ENCODE measurements at regions not wholly inside any gene's neighbourhood (a gene's known extent, or its start where the extent isn't known, plus 50 kb on each side); places are given as distances from the start of the nearest gene placed in this dataset.
"Not testable (repeated sequence)": the region's sequence is repeated elsewhere in the genome, so short reads cannot be mapped to it uniquely, and the experiment has no call there.

DNA sequence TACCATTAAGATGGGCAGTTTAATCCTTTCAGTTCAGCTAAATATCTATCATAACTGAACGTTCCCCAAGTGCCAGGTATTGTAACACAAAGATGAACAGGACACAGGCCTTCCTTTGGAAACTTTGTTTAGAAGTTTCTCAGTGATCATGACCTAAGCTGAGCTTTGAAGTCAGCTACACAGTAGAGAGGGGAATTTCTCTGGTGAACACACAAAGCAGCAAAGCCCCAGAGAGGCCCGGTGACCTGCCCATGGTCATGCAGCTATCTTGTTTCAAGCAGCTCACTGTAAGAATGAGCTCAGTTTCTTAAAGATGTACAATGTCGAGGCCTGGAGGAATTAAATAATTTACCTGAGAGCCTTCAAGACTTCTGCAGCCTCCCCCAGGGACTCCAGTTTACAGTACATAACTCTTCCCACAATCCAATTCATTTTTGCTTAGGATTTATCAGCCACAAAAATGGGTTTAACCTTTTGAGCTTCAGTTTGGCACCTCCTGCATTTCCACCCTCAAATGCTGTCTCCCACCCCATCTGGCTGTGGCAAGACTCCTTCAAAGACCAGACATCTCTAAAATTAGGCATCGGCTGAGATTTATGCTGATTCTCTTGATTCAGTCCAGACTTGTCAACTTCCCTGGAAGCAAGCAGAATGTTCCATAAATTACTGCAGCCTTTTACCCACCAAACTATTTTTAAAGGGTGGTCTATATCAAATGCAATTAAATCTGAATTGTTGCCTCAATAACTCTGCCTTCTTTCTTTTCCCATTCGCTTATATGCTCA is 325.6 kb downstream of the TXNL1 start:
- DNase-seq = no peak

DNA sequence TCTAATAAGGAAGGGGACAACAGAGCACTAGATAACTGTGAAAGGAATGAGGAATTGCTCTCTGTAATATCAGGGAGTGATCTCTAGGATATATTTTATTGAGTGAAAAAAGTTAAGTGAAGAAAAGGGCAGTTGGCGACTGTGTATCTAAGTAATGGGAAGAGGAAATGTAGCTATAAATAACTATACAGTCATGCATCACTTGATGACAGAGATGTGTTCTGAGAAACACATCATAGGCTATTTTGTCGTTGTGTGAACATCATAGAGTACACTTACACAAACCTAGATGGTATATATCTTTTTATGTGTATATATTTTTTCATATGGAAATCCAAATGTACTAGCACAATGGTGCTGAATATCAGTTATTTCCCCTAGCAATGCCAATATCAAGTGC is 329.3 kb downstream of the TXNL1 start:
- DNase-seq = no peak

- DNase-seq = no peak
Measured at GRCh38 chr18:56307354-56308170, 330.8 kb downstream of the TXNL1 start.

DNA sequence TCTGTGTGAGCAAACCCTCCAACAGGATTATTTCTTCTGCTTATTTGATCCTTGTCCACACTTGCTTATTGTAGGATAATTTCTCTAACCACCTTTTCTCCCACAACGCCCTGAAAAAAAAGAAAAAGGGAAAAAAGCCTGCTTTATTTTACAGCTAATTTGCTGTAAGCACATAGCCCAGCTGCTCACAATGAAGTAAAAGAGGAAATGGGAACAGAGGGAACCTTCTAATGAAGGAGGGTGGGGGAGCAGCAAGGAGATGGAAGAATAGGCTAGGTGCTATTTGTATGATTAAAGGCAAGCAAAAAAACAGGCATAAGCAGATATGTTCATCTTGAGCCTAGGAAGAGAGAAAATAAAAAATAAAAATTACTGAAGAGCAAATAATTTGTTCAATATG is 331.6 kb downstream of the TXNL1 start:
- DNase-seq = no peak

GRCh38 chr18:56305583-56305982 is 332.8 kb downstream of the TXNL1 start:
- DNase-seq = no peak

- no peak for DNase-seq
Measured at GRCh38 chr18:56302156-56302555, 336.2 kb downstream of the TXNL1 start.

- no peak for DNase-seq
Measured at GRCh38 chr18:56299740-56300139, 338.7 kb downstream of the TXNL1 start.

DNA sequence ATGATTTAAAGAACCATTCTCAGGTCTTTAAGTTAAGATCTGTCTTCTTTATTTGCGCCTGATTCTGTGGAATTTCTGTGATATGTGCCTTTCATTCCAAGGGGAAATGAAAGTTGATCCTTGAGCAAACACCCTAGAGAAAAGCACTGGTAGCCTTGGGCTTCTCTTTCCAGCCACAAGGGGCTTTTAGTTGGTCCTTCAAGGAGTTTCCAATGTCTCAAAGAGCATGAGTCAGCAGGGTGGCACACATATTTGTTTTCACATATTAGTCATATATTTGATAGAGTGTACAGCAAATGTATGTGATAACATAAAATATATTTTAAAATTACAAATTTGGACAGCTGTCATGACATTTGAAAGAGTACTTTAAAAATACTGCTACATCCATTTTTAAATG is 339.5 kb downstream of the TXNL1 start:
- DNase-seq = no peak

GRCh38 chr18:56296381-56296780 is 342.0 kb downstream of the TXNL1 start:
- no peak for DNase-seq

GRCh38 chr18:56294484-56295183 is 343.8 kb downstream of the TXNL1 start:
- no peak for DNase-seq

DNA sequence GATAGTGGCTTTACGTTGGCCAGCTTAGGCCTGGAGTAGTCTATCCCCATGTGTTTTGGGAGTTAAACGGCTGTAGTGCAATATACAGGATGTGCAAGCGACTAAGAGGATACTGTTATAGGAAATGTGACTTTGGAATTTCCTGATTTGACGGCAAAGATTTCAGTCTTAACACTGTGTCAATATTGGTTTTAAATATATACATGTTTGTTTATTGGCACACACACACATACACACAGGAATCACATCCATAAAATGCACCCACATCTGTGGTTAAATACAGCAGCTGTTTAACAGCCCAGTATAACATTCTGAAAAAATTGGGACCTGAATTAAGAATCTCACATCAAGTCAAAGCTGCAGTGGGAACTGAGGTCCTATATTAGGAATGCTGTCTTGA is 347.1 kb downstream of the TXNL1 start:
- DNase-seq = no peak

DNA sequence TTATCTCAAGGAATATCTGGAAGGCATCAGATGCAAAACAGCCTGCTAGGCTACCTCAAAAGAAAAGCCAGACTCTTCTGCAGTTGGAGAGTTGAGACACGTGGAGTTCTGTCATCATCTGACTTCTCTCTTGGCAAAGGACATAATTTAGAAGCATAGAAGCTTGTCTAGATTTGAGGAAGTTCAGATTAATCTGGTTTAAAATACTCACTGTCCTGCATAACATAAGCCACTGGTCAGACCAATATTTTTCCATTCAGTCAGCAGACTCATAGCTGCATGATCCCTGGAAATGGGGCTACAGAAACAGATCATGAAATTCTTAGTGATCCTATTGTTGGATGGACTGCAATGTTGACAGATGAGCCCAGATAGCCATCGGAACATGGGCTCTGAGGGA is 349.0 kb downstream of the TXNL1 start:
- no peak for DNase-seq

DNA sequence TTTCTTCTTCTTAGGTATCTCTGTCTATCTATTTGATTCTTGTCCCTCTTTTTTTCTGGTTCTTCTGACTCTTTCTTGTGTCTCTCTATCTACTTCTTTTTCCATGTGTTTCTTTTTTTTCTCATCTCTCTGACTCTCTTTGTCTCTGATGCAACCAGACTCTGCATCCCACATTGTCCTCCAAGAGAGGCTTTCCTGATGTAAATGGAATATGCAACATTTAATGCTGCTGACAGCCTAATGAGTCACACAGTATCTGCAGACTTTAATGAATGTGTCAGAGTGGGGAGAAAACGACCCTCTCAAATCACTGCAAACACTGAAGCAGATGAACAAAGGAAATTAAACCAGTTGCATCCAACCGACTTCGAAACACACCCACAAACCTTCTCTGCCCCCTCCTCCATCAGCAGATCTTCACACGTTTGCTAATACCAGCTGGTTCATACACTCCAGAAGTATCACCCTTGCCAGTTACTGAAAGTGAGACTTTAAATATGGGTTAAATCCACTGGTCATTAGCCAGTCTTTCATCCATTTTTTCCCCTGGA is 351.5 kb downstream of the TXNL1 start:
- no peak for DNase-seq

- no peak for DNase-seq
Measured at GRCh38 chr18:56285387-56286065, 352.9 kb downstream of the TXNL1 start.

GRCh38 chr18:56284319-56284718 is 354.1 kb downstream of the TXNL1 start:
- no peak for DNase-seq

DNA sequence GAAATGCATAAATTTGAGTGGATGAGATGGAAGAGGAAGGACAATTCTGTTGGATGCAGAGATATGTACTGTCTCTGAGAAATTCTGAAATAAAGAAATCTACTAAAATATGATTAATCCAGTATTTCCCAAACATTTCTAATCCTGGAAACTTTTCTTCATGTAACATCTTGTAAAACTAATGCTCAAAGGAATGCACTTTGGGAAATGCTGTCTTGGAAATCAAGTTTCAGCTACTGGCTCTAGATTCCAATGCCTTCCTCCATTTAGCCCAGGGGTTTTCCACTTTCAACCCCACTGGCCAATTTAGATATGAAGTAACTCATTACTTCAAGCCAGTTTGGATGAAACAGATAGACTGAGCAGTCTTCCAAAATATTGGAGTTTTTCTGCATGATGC is 355.1 kb downstream of the TXNL1 start:
- no peak for DNase-seq

GRCh38 chr18:56282234-56283104 is 355.9 kb downstream of the TXNL1 start:
- no peak for DNase-seq

- DNase-seq = not testable (repeated sequence)
Measured at GRCh38 chr18:56279816-56280215, 358.6 kb downstream of the TXNL1 start.

- DNase-seq = no peak
Measured at GRCh38 chr18:56278421-56279003, 359.9 kb downstream of the TXNL1 start.

DNA sequence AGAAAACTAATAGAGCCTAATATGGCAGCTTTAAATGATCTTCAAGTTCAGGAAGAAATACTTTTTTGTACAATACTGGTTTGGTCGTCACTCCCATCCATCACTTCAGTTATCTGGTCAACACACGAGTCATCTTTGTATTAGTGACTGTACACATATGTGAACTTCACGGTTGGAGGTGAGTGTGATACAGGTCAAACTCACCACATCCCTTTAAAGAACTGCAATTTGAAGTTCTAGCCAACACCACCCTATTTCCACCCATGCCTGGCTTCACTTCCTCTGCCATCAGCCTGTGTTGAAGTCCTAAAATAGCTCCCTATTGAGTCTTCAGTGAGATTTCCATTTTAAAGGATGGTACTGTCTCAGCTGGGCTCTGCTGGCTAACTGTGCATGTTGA is 361.9 kb downstream of the TXNL1 start:
- DNase-seq = no peak

- DNase-seq = no peak
Measured at GRCh38 chr18:56273541-56274219, 364.7 kb downstream of the TXNL1 start.
